ENCODE measurements at regions not wholly inside any gene's neighbourhood (a gene's known extent, or its start where the extent isn't known, plus 50 kb on each side); places are given as distances from the start of the nearest gene placed in this dataset.

DNA sequence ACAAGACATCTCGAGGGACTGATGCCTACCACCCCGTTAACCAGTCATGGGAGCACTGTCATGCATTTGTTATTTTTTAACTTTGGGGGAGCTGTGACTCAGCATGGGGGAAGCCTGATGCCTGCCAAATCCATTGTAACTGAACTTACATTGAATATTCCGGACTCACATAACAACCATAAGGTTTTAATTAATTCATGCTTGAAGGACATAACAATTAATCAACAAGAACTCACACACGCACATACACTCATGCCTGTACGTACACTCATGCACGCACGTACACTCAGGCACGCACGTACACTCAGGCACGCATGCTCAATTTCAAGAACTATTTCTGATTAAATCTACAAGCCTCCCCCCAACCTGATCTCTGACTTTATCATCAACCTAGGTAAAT, 1639.1 kb downstream of the SUCLG1 start:
- no peak for TF ChIP-seq YY1 (IDR thresholded peaks at IDR 0.05; ENCODE audit: insufficient read depth, insufficient read length)
- no peak for TF ChIP-seq SUZ12 (IDR thresholded peaks at IDR 0.05; ENCODE audit: extremely low read depth, insufficient read depth, insufficient read length)
- no peak for TF ChIP-seq ZNF274 (IDR thresholded peaks at IDR 0.05; ENCODE audit: low read depth, low read length)

Measured in NT2/D1 (cell line).